ENCODE measurements at regions not wholly inside any gene's neighbourhood (a gene's known extent, or its start where the extent isn't known, plus 50 kb on each side); places are given as distances from the start of the nearest gene placed in this dataset.

- ATAC-seq (no peak), DNase-seq (no peak)
- intact Hi-C loops (cut with DNase I), result no loop called here
- no peak overlapping the region for H3K4me3 ChIP-seq
- H3K9me3 ChIP-seq, result no peaks in the 10 kb centered on the region
- H3K4me1 ChIP-seq, result peaks cover 34% of the 10 kb centered on the region
- H3K27ac ChIP-seq, result no peak overlapping the region
- no peaks in the 10 kb centered on the region for H3K27me3 ChIP-seq
- no peaks in the 10 kb centered on the region for H3K36me3 ChIP-seq
- TF ChIP-seq, protein P1, sequence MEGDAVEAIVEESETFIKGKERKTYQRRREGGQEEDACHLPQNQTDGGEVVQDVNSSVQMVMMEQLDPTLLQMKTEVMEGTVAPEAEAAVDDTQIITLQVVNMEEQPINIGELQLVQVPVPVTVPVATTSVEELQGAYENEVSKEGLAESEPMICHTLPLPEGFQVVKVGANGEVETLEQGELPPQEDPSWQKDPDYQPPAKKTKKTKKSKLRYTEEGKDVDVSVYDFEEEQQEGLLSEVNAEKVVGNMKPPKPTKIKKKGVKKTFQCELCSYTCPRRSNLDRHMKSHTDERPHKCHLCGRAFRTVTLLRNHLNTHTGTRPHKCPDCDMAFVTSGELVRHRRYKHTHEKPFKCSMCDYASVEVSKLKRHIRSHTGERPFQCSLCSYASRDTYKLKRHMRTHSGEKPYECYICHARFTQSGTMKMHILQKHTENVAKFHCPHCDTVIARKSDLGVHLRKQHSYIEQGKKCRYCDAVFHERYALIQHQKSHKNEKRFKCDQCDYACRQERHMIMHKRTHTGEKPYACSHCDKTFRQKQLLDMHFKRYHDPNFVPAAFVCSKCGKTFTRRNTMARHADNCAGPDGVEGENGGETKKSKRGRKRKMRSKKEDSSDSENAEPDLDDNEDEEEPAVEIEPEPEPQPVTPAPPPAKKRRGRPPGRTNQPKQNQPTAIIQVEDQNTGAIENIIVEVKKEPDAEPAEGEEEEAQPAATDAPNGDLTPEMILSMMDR (IDR thresholded peaks at IDR 0.05), result no peak
Observed at GRCh38 chr1:98322086-98322485, 339.4 kb upstream of the SNX7 start.

GRCh38 chr1:98321191-98321590 lies 340.3 kb upstream of the SNX7 start:
- no peak for DNase-seq
- H3K4me3 ChIP-seq, result no peak overlapping the region
- no peaks in the 10 kb centered on the region for H3K36me3 ChIP-seq
- H3K27me3 ChIP-seq, result no peaks in the 10 kb centered on the region
- no peak for ATAC-seq
- intact Hi-C loops (cut with DNase I), result no loop called here
- H3K27ac ChIP-seq, result no peak overlapping the region
- H3K9me3 ChIP-seq, result no peaks in the 10 kb centered on the region
- H3K4me1 ChIP-seq, result peaks cover 26% of the 10 kb centered on the region
- TF ChIP-seq, protein P1 (IDR thresholded peaks at IDR 0.05), result no peak

DNA sequence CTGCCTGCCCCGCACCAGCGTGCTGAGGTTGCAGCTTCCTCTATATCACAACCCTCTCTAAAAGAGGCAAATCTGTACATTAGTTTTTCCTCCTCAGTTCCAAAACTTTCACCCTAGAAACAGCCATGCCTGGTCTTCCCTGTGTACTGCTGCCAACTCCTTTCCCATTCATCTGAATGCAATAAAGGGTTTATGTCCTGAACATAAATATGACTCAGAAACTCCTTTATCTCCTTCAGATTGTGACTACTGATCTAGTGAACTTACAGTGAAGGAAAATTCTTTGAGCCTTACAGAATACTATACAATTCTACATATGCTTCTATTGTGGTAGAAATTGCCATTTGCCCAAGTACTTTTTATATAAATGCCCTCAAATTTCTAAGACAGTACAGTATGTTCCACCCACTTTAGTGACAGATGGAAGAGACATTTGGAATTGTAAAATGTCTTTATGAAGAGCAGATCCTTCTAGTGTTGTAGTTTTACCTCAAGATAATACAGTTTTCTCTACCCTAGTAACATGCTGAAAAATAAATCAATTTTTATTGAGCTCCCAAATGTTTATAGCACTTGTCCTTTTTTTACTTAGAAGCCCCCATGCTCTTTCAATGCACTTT lies 345.1 kb upstream of the SNX7 start:
- intact Hi-C loops (cut with DNase I), result no loop called here
- Histone ChIP-seq H3K27me3 (no peaks in the 10 kb centered on the region), H3K4me1 (no peaks in the 10 kb centered on the region), H3K4me3 (no peak overlapping the region), H3K27ac (no peak overlapping the region), H3K9me3 (no peaks in the 10 kb centered on the region), H3K36me3 (no peaks in the 10 kb centered on the region)
- TF ChIP-seq, protein P1 (IDR thresholded peaks at IDR 0.05), result no peak
- DNase-seq, result no peak
- no peak for ATAC-seq

DNA sequence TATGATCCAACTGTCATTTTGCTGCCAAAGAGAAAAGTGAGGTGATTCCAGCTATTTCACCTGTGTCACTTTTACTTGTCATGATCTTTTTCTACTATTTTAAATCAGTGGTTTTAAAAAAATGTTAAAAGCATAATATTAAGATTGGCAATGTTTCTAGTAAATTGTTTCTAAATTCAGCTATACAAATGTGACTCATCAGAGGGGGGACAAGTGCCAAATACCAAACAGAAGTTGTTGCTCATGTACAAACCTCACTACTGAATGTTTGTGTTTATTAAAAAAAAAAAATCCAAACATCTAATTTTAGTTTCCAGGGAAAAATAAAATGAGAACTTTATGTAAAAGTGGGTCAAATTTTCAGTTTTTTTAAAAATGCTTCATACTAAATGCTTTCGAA lies 346.2 kb upstream of the SNX7 start:
- intact Hi-C loops (cut with DNase I), result no loop called here
- H3K4me1 ChIP-seq, result no peaks in the 10 kb centered on the region
- H3K4me3 ChIP-seq, result no peak overlapping the region
- H3K36me3 ChIP-seq, result no peaks in the 10 kb centered on the region
- TF ChIP-seq, protein P1 (IDR thresholded peaks at IDR 0.05), result no peak
- H3K27me3 ChIP-seq, result no peaks in the 10 kb centered on the region
- no peaks in the 10 kb centered on the region for H3K9me3 ChIP-seq
- H3K27ac ChIP-seq, result no peak overlapping the region
- DNase-seq (no peak), ATAC-seq (no peak)

DNA sequence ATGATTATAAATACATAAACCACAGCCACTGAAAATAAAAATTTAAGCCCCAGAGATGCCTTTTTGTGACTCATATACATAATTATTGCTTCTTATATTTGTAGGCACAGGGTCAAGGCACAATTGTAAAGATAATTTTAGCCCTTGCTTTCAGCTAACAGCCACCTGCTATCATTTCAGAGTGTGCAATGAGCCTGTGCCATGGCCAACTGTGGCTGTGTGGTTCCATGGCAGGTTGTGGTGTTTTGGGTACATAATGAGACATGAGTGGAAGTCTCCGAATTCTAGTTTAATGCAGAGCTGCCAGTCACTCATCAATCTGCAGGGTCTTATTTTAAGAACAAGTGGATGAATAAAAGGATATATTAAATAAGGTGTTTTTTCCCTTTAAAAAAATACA lies 346.9 kb upstream of the SNX7 start:
- H3K9me3 ChIP-seq, result no peaks in the 10 kb centered on the region
- TF ChIP-seq, protein P1 (IDR thresholded peaks at IDR 0.05), result no peak
- no peaks in the 10 kb centered on the region for H3K27me3 ChIP-seq
- ATAC-seq (no peak), DNase-seq (no peak)
- H3K4me3 ChIP-seq, result no peak overlapping the region
- intact Hi-C loops (cut with DNase I), result no loop called here
- H3K36me3 ChIP-seq, result no peaks in the 10 kb centered on the region
- no peaks in the 10 kb centered on the region for H3K4me1 ChIP-seq
- H3K27ac ChIP-seq, result no peak overlapping the region
